ENCODE measurements at regions not wholly inside any gene's neighbourhood (a gene's known extent, or its start where the extent isn't known, plus 50 kb on each side); places are given as distances from the start of the nearest gene placed in this dataset.

DNA sequence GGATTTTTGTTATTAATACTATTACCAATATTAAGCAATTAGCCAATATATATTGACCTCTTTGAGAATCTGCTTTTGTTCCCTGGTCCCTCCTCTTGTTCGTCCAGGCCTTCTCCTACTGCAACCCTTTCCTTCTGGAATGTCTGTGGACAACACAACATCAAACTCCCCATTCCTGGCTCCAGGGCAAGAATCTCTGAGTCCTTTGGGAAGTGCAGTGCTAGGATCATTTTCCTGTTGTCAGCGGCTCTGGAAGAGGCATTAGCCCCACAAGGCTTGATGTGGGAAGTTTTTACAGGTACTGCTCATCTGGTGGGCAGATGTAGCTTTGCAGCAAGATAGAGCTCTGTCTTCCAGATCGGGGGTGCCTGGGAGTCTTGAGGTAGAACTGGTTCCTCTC, 74.3 kb downstream of the RPUSD4 start:
- TF ChIP-seq, protein P1, sequence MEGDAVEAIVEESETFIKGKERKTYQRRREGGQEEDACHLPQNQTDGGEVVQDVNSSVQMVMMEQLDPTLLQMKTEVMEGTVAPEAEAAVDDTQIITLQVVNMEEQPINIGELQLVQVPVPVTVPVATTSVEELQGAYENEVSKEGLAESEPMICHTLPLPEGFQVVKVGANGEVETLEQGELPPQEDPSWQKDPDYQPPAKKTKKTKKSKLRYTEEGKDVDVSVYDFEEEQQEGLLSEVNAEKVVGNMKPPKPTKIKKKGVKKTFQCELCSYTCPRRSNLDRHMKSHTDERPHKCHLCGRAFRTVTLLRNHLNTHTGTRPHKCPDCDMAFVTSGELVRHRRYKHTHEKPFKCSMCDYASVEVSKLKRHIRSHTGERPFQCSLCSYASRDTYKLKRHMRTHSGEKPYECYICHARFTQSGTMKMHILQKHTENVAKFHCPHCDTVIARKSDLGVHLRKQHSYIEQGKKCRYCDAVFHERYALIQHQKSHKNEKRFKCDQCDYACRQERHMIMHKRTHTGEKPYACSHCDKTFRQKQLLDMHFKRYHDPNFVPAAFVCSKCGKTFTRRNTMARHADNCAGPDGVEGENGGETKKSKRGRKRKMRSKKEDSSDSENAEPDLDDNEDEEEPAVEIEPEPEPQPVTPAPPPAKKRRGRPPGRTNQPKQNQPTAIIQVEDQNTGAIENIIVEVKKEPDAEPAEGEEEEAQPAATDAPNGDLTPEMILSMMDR (IDR thresholded peaks at IDR 0.05), result no peak
- TF ChIP-seq POLR2A (IDR thresholded peaks at IDR 0.05), result no peak

Measured in testis (tissue), 2 donors.